ENCODE measurements at regions not wholly inside any gene's neighbourhood (a gene's known extent, or its start where the extent isn't known, plus 50 kb on each side); places are given as distances from the start of the nearest gene placed in this dataset.
A peak's percentile ranks its signal among the peaks of the same experiment; 100 is the strongest.

GRCh38 chr2:145752091-145752806, 1232.3 kb upstream of the ZEB2 start:
- Histone ChIP-seq H3K27ac (ENCODE audit: low read depth in 2 of 2, low read length in 2 of 2) (peak overlapping the region in 1 of 2 donors; percentile 32), H3K9me3 (ENCODE audit: control insufficient read depth in 2 of 3, insufficient read depth in 1 of 3, low read length in 3 of 3) (no peaks in the 10 kb centered on the region), H3K9ac (ENCODE audit: low read length in 3 of 3) (peak overlapping the region in 1 of 3 donors; percentile 17), H3K4me1 (ENCODE audit: control insufficient read depth in 2 of 3, insufficient read depth in 2 of 3, low read depth in 1 of 3, low read length in 3 of 3) (peaks cover 0 to 3% (median 0%) of the 10 kb centered on the region in 3 donors), H3K36me3 (ENCODE audit: control insufficient read depth in 2 of 3, insufficient read depth in 3 of 3, low read length in 3 of 3) (no peaks in the 10 kb centered on the region), H3K27me3 (ENCODE audit: control insufficient read depth, insufficient read depth, low read length) (no peaks in the 10 kb centered on the region), H3K4me3 (ENCODE audit: low read length in 3 of 3) (no peak overlapping the region)
- FAIRE-seq (peak; percentile 72), DNase-seq (peak in 3 of 5 donors; percentile 26 to 90 (median 80))
- TF ChIP-seq CTCF (IDR thresholded peaks at IDR 0.05; ENCODE audit: borderline replicate concordance, extremely low read depth, insufficient read depth), result peak; percentile 65
- intact Hi-C loops (cut with DNase I), result no loop called here

DNA sequence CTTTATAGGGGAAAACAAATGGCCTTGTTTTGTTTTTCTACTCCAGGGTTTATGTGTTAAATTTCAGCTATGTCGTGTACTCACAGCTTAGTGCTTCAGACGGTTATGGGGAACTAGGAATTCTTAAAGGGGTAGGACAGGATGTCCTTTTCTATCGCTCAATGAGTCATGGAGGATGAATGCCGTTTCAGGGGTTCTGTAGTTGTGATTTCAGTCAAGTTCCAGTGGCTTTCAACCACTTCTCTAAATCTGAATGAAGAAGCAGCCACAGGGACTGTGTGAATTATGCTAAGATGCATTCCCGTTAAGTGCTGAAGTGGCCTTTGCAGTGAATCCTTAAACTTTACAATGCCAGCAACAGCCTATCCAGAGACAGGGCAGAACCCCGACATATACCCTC, 1231.7 kb upstream of the ZEB2 start:
- peak in 2 of 5 donors; percentile 31 to 68 for DNase-seq
- Histone ChIP-seq H3K9ac (ENCODE audit: low read length in 3 of 3) (no peak overlapping the region), H3K36me3 (ENCODE audit: control insufficient read depth in 2 of 3, insufficient read depth in 3 of 3, low read length in 3 of 3) (no peaks in the 10 kb centered on the region), H3K27me3 (ENCODE audit: control insufficient read depth, insufficient read depth, low read length) (no peaks in the 10 kb centered on the region), H3K4me1 (ENCODE audit: control insufficient read depth in 2 of 3, insufficient read depth in 2 of 3, low read depth in 1 of 3, low read length in 3 of 3) (peaks cover 0 to 3% (median 0%) of the 10 kb centered on the region in 3 donors), H3K9me3 (ENCODE audit: control insufficient read depth in 2 of 3, insufficient read depth in 1 of 3, low read length in 3 of 3) (no peaks in the 10 kb centered on the region), H3K4me3 (ENCODE audit: low read length in 3 of 3) (no peak overlapping the region), H3K27ac (ENCODE audit: low read depth in 2 of 2, low read length in 2 of 2) (peak overlapping the region in 1 of 2 donors; percentile 24)
- TF ChIP-seq CTCF (IDR thresholded peaks at IDR 0.05; ENCODE audit: borderline replicate concordance, extremely low read depth, insufficient read depth), result no peak
- no peak for FAIRE-seq
- intact Hi-C loops (cut with DNase I), result no loop called here

DNA sequence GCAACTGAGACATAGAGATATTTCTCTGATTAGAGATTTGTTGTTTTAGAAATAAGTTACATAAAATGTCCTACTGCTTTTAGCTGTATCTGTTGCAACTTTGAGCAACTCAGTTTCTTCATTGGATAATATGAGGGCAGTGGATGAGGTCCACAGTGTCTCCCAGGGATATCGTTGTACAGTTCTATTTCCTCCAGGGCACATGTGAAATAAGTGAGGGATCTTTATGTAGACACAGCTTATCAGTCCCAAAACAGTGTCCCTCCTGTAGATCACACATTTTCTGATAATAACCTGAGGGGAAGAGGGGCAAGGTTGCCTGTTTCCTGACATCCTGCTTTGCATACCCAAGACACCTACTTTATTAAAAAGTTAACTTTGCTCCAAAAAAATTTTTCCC, 1231.2 kb upstream of the ZEB2 start:
- no peak overlapping the region for H3K27ac ChIP-seq (ENCODE audit: low read depth in 2 of 2, low read length in 2 of 2)

More for the DNA sequence above, 1231.2 kb upstream of the ZEB2 start:
- DNase-seq (no peak), FAIRE-seq (no peak)
- Histone ChIP-seq H3K36me3 (ENCODE audit: control insufficient read depth in 2 of 3, insufficient read depth in 3 of 3, low read length in 3 of 3) (no peaks in the 10 kb centered on the region), H3K9me3 (ENCODE audit: control insufficient read depth in 2 of 3, insufficient read depth in 1 of 3, low read length in 3 of 3) (no peaks in the 10 kb centered on the region), H3K9ac (ENCODE audit: low read length in 3 of 3) (no peak overlapping the region), H3K27me3 (ENCODE audit: control insufficient read depth, insufficient read depth, low read length) (no peaks in the 10 kb centered on the region), H3K4me3 (ENCODE audit: low read length in 3 of 3) (no peak overlapping the region), H3K4me1 (ENCODE audit: control insufficient read depth in 2 of 3, insufficient read depth in 2 of 3, low read depth in 1 of 3, low read length in 3 of 3) (peaks cover 0 to 3% (median 0%) of the 10 kb centered on the region in 3 donors)
- no peak for TF ChIP-seq CTCF (IDR thresholded peaks at IDR 0.05; ENCODE audit: borderline replicate concordance, extremely low read depth, insufficient read depth)
- intact Hi-C loops (cut with DNase I), result no loop called here

Measured in kidney (tissue), 13 donors.